GM21423 (cell line): ENCODE measurements at regions not wholly inside any gene's neighbourhood (a gene's known extent, or its start where the extent isn't known, plus 50 kb on each side); places are given as distances from the start of the nearest gene placed in this dataset.

ENCODE experiments used
- ATAC-seq: cut with Tn5 transposase; IDR thresholded peaks from one replicate; pipeline ENCODE4 v1.9.1; 2021; ENCODE audit warnings: mild to moderate bottlenecking, moderate library complexity; ENCODE audit not compliant: unreplicated experiment

- ATAC-seq, result no peak
These were observed 832.7 kb downstream of the BRINP3 start for GRCh38 chr1:189644970-189645369.

- no peak for ATAC-seq
These were observed 831.6 kb downstream of the BRINP3 start for GRCh38 chr1:189646066-189646465.

- no peak for ATAC-seq
These were observed 822.8 kb downstream of the BRINP3 start for GRCh38 chr1:189654906-189655305.

GRCh38 chr1:189656628-189657530 is 820.8 kb downstream of the BRINP3 start:
- ATAC-seq, result no peak

- no peak for ATAC-seq
These were observed 819.9 kb downstream of the BRINP3 start for GRCh38 chr1:189657715-189658114.

GRCh38 chr1:189658381-189658780 is 819.3 kb downstream of the BRINP3 start:
- ATAC-seq, result no peak

GRCh38 chr1:189659731-189660130 is 817.9 kb downstream of the BRINP3 start:
- ATAC-seq, result no peak

GRCh38 chr1:189662190-189662589 is 815.5 kb downstream of the BRINP3 start:
- no peak for ATAC-seq

- ATAC-seq, result no peak
These were observed 807.8 kb downstream of the BRINP3 start for GRCh38 chr1:189669846-189670245.

GRCh38 chr1:189673217-189673616 is 804.4 kb downstream of the BRINP3 start:
- no peak for ATAC-seq

GRCh38 chr1:189675712-189676244 is 801.9 kb downstream of the BRINP3 start:
- no peak for ATAC-seq

GRCh38 chr1:189678779-189679178 is 798.9 kb downstream of the BRINP3 start:
- ATAC-seq, result no peak

- peak; percentile 97 for ATAC-seq
These were observed 796.3 kb downstream of the BRINP3 start for GRCh38 chr1:189681252-189681919.

- ATAC-seq, result no peak
These were observed 795.1 kb downstream of the BRINP3 start for GRCh38 chr1:189682591-189682990.

- ATAC-seq, result no peak
These were observed 791.4 kb downstream of the BRINP3 start for GRCh38 chr1:189686288-189686687.

GRCh38 chr1:189693140-189693539 is 784.5 kb downstream of the BRINP3 start:
- ATAC-seq, result no peak

- ATAC-seq, result no peak
These were observed 781.4 kb downstream of the BRINP3 start for GRCh38 chr1:189696297-189696696.

GRCh38 chr1:189697113-189697512 is 780.6 kb downstream of the BRINP3 start:
- ATAC-seq, result no peak

GRCh38 chr1:189701606-189702005 is 776.1 kb downstream of the BRINP3 start:
- ATAC-seq, result no peak

GRCh38 chr1:189706594-189706993 is 771.1 kb downstream of the BRINP3 start:
- no peak for ATAC-seq

GRCh38 chr1:189708674-189709073 is 769.0 kb downstream of the BRINP3 start:
- ATAC-seq, result no peak
